ENCODE measurements at regions not wholly inside any gene's neighbourhood (a gene's known extent, or its start where the extent isn't known, plus 50 kb on each side); places are given as distances from the start of the nearest gene placed in this dataset.

- H3K9me3 ChIP-seq (ENCODE audit: low read length): no peaks in the 10 kb centered on the region
- no peaks in the 10 kb centered on the region for H3K27me3 ChIP-seq (ENCODE audit: control insufficient read depth in 1 of 2, insufficient read depth in 2 of 2, low read length in 2 of 2)
- no peak overlapping the region for H3K4me3 ChIP-seq (ENCODE audit: low read depth in 1 of 2, low read length in 2 of 2)
- peaks cover 5% of the 10 kb centered on the region for H3K4me1 ChIP-seq (ENCODE audit: insufficient read depth, low read length)
- H3K9ac ChIP-seq (ENCODE audit: low read length): no peak overlapping the region
- H3K36me3 ChIP-seq (ENCODE audit: insufficient read depth, low read length): no peaks in the 10 kb centered on the region
- H3K27ac ChIP-seq (ENCODE audit: low read depth, low read length): no peak overlapping the region
Observed at GRCh38 chr1:24981631-24982005, 51.5 kb upstream of the RUNX3 start.

GRCh38 chr1:24980836-24981630 is 51.0 kb upstream of the RUNX3 start:
- Histone ChIP-seq H3K36me3 (ENCODE audit: insufficient read depth, low read length) (no peaks in the 10 kb centered on the region), H3K9me3 (ENCODE audit: low read length) (peaks cover 4% of the 10 kb centered on the region), H3K4me1 (ENCODE audit: insufficient read depth, low read length) (peaks cover 3% of the 10 kb centered on the region), H3K4me3 (ENCODE audit: low read depth in 1 of 2, low read length in 2 of 2) (no peak overlapping the region), H3K27me3 (ENCODE audit: control insufficient read depth in 1 of 2, insufficient read depth in 2 of 2, low read length in 2 of 2) (no peaks in the 10 kb centered on the region), H3K27ac (ENCODE audit: low read depth, low read length) (no peak overlapping the region), H3K9ac (ENCODE audit: low read length) (no peak overlapping the region)
